AG04450 (cell line): ENCODE measurements at regions not wholly inside any gene's neighbourhood (a gene's known extent, or its start where the extent isn't known, plus 50 kb on each side); places are given as distances from the start of the nearest gene placed in this dataset.

Source experiments
- CTCF ChIA-PET: fragments of 300-600, 350-600 bp; formaldehyde crosslinking; extraction: SDS; loops from one replicate; lab custom pipeline; 2022; ENCODE audit warnings: antibody characterized with exemption, inconsistent platforms; lab: Charles Lee
- POLR2A ChIA-PET: fragments of 350-600 bp; formaldehyde crosslinking; extraction: SDS; loops from one replicate; lab custom pipeline; 2021; ENCODE audit warnings: antibody characterized with exemption, inconsistent platforms; lab: Yijun Ruan, JAX
- DNase-seq: peaks from one replicate; pipeline ENCODE4 v3.0.0-alpha.2; 2011; ENCODE audit warnings: low read depth, low spot score
- H3K27ac ChIP-seq: one replicate; pipeline ENCODE4 v1.5.1; 2012; ENCODE audit warnings: low read depth, low read length, control low read depth
- H3K27me3 ChIP-seq: one replicate; pipeline ENCODE4 v1.6.0; 2012; ENCODE audit warnings: low read length; ENCODE audit not compliant: control insufficient read depth, insufficient read depth
- H3K4me3 ChIP-seq: 2 replicates; pipeline ENCODE4 v1.5.1; 2011; ENCODE audit warnings: mild to moderate bottlenecking, low read depth, low read length, control low read depth
- H3K9me3 ChIP-seq: 2 replicates; pipeline ENCODE4 v1.5.1; 2012; ENCODE audit warnings: low read length; ENCODE audit not compliant: control insufficient read depth, insufficient read depth
- CTCF ChIP-seq: IDR thresholded peaks from 2 replicates; pipeline ENCODE4 v1.5.1; 2011; ENCODE audit warnings: low read depth, low read length, control low read depth, inconsistent platforms

GRCh38 chrX:39816871-39817731 lies 280.7 kb downstream of the BCOR start:
- no peak for TF ChIP-seq CTCF
- DNase-seq: no peak
- peak overlapping the region; percentile 31 for H3K4me3 ChIP-seq
- no peaks in the 10 kb centered on the region; the same call in 1 of the 2 replicates for H3K9me3 ChIP-seq
- no peaks in the 10 kb centered on the region for H3K27me3 ChIP-seq
- CTCF ChIA-PET: no interaction called here
- POLR2A ChIA-PET: interaction anchor here (0.8 kb wide), 1 partner anchor 36 kb away, joined by 3 read pairs; no protein-coding TSS in a partner anchor
- peak overlapping the region; percentile 52 for H3K27ac ChIP-seq

DNA sequence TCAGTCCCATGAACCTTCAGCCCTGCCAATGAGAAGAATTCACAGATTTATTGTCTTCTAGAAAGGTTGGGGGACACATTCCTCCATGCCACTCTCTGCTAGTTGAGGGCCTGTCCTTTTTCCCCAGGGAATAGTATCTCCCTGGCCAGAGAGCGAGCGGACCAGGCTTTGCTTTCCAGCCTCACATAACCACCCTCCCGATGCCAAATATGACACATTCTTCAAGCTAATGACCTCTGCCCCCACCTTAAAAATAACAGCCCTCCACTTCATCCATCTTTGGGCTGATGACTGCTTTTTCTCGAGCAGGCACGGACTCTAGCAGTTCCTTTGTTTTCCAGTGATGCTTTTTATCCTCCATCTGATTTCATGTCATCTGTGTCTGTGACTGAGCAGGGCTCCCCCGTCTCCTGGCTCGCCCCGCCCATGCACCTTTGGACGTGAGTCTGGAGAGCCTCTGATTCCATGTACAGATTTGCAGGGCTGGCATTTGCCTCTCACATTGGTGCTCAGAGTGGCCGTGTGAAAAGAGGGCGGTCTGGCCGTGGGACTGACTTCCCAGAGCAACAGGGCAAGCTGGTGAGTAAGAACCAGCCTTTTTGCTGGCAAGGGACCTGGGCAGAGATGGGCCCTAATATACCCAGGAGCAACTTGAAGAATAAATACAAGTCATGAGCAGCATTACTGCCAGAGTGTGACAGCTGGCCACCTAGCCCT lies 279.8 kb downstream of the BCOR start:
- DNase-seq: no peak
- H3K9me3 ChIP-seq: no peaks in the 10 kb centered on the region; the same call in 1 of the 2 replicates
- ChIA-PET POLR2A (no interaction called here), CTCF (no interaction called here)
- H3K4me3 ChIP-seq: no peak overlapping the region
- no peaks in the 10 kb centered on the region for H3K27me3 ChIP-seq
- no peak for TF ChIP-seq CTCF
- no peak overlapping the region for H3K27ac ChIP-seq

- H3K9me3 ChIP-seq: no peaks in the 10 kb centered on the region; the same call in 1 of the 2 replicates
- no peak overlapping the region for H3K4me3 ChIP-seq
- POLR2A ChIA-PET: no interaction called here
- no peak overlapping the region for H3K27ac ChIP-seq
- H3K27me3 ChIP-seq: no peaks in the 10 kb centered on the region
- DNase-seq: no peak
- CTCF ChIA-PET: no interaction called here
- no peak for TF ChIP-seq CTCF
These were observed 279.0 kb downstream of the BCOR start for GRCh38 chrX:39818750-39819149.

GRCh38 chrX:39819921-39820849 lies 277.6 kb downstream of the BCOR start:
- TF ChIP-seq CTCF: no peak
- H3K27ac ChIP-seq: no peak overlapping the region
- no peak for DNase-seq
- H3K27me3 ChIP-seq: no peaks in the 10 kb centered on the region
- H3K9me3 ChIP-seq: no peaks in the 10 kb centered on the region; the same call in 1 of the 2 replicates
- POLR2A ChIA-PET: no interaction called here
- H3K4me3 ChIP-seq: no peak overlapping the region
- CTCF ChIA-PET: no interaction called here
